ENCODE measurements at regions not wholly inside any gene's neighbourhood (a gene's known extent, or its start where the extent isn't known, plus 50 kb on each side); places are given as distances from the start of the nearest gene placed in this dataset.
"Not testable (repeated sequence)": the region's sequence is repeated elsewhere in the genome, so short reads cannot be mapped to it uniquely, and the experiment has no call there.

DNA sequence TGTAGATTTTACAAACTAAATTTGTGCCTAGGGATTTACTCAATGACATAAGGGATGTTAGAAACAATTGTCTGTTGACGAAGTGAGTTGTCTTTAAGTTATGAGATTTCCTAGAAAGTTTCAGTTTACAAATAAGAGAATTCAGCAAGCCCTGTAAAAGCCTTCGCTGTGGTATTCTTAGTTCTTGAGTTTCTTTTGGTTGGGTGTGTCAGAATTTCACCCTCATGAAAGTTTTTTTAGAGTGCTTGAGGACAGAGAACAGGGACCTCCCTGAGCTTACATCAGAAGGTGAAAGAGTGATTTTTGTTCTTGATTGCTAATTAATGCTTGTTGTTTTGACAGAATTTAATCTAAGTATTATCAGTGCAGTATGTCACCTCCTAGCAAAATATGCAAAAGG is 2628.2 kb downstream of the ARAP2 start:
- no peak for DNase-seq

DNA sequence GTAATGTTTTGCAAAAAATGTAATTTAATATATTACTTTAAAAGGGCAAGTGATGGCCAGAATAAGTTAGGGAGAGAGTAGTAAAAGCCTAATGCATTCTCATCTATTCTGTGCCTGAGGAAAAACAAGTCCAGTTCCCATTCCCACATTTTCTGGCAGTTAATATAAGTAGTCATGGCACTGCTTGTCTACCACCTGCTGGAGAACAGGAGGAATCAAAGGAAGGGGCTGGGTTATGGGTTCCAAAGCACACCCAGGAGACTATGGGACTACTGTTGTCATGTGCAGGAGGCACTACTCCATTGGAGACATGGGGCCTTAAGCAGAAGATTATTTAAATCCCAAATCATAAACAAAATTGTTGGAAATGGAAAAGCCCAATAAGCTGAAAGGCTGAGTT is 2618.6 kb downstream of the ARAP2 start:
- DNase-seq: no peak

DNA sequence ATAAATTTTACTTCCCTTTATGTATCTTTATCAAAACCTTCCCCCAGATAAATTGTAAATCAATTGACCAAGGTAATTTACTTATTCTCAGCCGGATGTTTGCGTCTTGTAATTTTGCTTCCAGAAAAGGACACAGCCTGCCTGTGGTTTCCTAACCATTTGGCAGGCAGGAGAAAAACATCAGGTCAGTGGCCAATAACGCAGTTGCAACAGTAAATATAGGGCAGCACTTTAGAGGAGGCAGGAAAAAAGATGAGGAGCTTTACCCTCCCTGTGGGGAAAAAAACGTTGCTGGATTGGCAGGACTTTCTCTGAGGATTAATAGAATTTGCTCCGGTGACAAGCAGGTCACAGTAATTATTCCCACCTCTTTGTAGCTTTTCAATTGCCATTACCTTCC is 2618.1 kb downstream of the ARAP2 start:
- DNase-seq: no peak

DNA sequence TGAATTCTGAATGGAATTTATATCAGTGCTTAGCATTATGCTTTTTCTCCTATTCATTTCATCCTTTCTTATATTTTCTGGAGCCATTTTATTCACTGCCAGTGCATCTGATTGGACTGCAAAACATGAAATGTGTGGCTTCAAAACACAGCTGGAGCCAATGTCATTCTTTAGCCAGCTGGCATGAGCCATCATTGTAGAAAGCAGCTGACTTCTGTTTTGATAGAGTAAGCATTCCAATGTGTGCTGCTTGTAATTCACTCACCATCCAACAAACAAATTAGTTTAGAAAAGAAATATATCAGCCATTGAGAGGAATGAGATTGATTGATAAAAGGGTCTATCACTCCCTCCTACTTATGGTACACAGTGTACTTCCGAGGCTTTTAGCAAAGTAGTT is 2616.0 kb downstream of the ARAP2 start:
- DNase-seq: no peak

DNA sequence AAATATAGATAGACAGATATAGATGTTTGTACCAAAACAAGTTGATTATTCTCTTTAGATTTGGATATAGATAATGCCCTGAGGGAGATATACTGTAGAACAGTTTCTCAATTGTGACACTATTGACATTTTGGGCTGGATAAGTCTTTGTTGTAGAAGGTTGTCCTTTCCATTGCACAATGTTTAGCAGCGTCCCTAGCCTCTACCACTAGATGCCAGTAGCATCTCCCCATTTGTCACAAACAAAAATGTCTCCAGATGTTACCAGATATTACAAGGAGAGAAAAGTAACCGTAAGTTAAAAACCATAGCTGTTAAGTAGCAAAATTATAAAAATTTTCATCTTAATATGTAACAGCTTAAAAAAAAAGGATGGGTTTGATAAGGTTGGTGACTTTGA is 2595.3 kb downstream of the ARAP2 start:
- DNase-seq: no peak

DNA sequence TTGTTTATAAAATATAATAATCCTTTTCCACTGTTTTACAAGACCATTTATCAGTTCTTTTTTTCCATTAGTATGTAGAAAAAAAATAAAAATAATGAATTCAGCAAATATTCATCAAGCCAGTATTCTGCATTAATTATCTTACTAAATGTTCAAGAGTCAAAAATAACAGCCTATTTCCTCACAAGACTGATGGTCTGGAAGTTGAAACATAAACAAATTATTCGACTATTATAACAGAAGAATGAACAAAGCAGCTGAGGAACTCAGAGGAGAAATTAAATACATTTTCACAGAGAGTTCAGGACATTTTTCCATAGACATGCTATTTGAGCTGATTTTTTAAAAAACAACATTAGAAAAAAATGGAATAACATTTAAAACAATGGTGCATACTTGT is 2594.8 kb downstream of the ARAP2 start:
- no peak for DNase-seq

DNA sequence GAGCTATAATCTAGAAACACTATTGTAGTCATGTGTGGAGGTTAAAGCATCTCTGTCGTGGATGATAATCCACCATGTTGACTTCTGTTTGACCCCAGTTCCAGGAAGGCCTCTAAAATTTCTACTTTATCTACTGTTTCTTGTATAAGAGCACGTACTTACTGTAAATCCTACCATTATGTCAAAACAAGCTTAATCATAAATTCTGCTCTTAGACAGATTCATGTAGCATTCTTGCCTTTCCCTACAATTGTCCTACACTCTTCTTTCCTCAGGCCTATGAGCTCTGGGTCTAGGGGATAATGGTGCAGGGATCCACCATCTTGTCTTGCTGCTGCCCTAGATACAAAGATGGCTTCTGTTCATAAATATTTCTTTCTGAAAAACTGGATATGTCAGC is 2594.3 kb downstream of the ARAP2 start:
- DNase-seq: no peak

DNA sequence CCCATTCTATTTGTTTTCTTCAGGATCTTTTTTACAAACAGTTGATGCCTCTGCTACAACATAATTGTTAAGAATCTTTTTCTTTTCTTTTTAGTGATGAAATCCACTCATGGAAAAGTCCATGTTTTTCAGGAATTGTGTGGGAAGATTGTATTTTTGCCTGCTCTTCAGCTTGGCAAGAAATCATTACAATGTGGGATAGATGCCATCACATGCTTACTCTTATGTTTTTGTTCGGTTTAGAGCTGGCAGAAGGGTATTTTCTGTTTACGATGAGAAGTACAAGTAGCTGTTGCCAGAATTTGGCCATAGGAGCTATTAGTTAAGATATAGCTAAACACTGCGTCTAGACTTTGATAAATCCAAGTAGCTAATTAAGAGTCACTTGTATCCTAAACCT is 2585.3 kb downstream of the ARAP2 start:
- DNase-seq: no peak

DNA sequence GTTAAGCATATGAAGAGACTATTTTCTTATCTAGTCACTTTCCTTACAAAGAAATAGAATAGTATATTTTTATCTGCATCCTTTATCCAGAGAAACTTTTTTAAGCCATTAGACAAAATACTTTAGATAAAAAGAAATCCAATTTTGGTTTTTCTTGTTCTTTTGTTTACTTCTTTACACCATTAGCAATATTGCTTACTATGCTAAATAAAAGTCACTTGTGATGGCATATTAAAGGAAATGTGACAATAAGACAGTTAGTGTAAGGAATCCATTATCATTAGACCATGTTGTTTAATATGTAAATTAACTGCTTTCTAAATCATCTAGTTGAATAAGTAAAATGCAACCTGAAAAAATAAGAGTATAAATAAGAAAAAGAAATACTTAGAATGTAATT is 2582.7 kb downstream of the ARAP2 start:
- DNase-seq: no peak

DNA sequence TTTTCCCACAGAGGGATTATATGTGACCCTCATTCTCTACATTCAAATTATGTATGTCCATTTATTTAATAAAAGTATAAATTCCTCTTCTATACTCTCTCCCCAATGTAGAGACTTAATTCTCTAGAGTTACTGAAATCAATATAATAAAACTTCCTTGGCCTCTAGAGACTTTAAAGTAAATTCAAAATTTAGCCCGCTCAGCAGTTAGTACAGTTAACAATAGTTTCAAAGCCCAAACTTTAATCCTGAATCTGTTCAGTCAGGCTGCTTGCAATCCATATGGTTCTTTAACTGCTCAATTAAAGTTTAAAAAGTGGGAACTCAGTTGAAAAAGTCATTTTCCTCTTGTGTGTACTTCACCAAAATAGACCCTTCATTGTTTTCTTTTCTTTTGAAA is 2558.4 kb downstream of the ARAP2 start:
- no peak for DNase-seq

DNA sequence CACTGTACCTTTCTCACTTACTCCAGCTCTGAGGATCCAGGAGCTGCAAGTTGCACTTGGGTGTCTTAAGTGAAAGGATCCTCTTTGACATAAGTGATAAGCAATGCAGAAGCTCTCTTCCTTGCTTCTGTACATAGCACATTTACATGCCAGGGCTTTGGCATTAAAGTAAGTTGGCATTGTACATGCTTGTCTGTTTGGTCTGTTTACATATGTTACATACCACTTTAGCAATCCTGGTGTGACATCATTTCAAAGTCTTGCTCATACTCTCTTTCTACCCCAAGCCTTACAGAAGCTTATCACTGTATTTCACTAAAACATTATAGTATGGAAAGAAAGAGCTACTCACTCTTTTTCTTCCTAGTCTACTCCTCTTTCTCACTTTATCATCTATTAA is 2548.3 kb downstream of the ARAP2 start:
- DNase-seq: no peak

DNA sequence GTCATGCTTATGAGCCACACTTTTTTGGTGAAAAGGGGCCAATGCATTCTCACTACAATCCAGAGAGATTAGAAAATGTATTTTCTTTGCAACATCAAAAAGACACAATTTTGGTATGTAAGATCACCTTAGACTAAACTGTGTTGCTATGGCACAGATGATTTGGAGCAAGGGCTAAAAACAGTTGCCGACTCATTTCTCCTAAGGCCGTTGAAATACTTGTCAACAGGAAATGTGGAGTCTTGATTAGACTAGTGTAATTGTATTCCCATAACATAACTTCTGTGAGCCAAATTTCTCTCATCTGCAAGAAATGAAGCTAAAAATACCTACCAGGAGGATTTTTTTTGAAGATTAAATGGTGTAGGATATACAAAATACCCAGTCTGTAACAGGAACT is 2547.7 kb downstream of the ARAP2 start:
- no peak for DNase-seq

DNA sequence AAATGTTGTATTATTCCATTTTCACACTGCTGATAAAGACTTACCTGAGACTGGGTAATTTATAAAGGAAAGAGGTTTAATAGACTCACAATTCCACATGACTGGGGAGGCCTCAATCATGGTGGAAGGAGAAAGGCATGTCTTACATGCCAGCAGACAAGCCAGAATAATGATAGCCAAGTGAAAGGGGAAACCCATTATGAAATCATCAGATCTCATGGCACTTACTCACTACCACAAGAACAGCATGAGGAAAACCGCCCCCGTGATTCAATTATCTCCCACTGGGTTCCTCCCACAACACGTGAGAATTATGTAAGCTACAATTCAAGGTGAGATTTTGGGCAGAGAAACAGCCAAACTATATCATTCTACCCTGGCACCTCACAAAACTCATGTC is 2535.1 kb downstream of the ARAP2 start:
- no peak for DNase-seq

DNA sequence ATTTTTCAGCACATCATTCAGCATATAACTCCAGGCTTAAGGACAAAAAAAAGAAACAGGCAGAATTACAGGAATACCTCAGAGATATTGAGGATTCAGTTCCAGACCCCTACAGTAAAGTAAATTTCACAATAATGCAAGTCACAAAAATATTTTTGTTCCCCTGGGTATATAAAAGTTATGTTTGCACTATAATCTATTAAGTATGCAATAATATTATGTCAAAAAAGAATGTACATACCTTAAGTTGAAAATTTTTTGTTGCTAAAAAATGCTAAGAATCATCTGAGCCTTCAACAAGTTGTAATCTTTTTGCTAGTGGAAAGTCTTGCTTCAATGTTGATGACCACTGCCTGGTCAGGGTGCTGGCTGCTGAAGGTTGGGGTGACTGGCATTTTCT is 2532.5 kb downstream of the ARAP2 start:
- DNase-seq: no peak

DNA sequence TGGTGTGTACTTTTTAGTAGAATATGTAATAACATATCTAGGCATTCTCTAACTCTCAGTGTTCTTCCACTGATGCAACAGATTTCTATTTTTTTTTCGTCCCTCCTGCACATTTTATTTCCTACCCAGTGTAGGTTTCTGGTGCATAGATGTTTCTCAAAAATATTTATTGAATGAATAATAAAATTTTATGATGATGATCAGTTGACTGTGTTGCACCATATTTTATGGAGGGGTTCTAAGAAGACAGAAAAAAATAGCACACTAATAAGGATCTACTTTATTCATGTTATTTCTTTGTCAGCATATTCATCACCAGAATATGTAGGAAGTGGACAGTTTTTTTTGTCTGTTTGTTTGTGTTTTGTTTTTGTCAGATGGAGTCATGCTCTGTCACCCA is 2529.3 kb downstream of the ARAP2 start:
- no peak for DNase-seq

DNA sequence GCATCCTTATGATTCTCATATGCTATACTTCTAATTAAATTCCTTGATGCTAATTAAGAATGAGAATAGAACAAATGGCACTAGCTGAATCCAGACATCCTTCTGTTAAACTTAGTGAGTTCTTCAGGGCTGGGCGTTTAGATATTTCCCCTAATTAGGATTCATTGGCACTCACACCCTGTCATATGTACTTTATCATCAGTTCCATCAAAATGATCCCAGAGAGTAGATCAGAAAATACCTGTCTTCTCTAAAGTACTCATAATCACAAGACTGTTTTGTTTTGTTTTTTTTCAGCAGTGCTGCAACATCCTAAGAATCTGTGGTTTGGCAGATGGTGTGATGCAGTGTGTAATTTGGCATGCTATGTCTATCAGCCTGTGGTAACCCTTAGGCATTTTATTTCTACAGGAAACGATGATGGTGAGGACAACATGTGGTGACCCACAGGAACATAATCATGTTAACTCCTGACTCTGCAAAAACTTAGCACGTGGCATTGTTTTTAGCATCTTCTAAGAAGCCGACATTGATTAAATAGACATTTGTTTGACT is 2528.4 kb downstream of the ARAP2 start:
- DNase-seq: no peak

DNA sequence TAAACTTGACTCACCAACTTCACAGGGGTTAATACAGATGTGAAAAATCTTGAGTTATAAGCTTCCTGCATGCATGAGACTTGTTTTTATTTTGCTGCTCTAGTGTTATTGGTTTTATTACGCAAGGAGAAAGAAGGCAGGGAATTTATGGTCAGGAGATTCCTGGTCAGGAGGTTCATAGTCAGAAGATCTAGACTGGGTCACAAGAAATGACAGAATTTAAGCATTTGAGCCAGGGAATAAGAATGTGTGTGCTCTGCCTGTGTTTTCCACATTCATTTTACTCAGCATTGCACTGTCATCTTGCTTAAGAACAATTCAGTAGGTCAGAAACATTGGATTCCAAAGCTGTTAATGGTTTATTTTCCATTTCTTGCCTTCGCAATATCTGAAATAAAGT is 2522.1 kb downstream of the ARAP2 start:
- no peak for DNase-seq

DNA sequence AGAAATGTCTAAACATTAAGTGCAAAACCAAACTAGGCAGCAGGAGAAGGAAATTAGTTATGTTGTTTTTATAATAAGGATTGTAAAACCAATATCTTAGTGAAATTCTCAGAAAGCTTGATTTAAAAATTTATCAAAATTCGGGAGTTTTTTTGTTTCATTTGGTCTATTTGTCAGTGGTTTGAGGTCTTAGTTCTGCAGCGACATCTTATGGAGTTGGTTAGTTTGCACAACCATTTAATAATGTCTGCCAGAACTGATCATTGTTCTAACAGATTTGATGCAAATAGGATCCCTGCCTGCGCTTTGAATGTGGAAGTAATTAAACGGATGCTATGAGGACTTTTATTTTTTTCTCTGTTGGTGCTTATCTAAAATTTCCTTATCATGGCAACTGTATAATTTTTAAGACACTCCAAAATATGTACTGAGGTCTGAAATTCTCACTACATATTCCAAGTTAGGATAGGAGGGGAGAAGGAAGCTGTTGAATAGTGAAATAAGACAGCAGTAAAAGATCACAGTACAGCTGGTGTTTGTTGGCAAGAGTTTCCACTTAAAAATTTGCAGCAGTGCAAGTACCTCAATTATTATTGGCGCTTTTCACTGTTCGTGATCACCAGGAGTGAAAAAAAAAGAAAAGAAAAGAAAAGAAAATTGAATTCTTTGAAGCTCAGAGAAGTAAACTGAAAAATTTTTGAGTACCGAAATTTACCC is 2521.4 kb downstream of the ARAP2 start:
- no peak for DNase-seq

DNA sequence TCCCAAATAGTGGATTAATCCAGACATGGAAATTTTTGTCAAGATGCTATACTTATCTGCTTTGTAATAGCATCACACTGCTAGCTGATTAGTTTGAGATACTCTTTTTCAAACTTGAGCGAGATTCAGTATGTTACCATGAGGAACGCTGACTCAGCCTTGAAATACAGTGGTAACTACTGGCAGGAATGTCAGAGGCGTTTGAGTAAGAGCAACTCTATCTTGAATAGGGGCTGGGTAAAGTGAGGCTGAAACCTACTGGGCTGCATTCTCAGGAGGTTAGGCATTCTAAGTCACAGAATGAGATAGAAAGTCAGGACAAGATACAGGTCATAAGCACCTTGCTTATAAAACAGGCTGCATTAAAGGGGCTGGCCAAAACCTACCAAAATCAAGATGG is 2519.6 kb downstream of the ARAP2 start:
- DNase-seq: no peak

DNA sequence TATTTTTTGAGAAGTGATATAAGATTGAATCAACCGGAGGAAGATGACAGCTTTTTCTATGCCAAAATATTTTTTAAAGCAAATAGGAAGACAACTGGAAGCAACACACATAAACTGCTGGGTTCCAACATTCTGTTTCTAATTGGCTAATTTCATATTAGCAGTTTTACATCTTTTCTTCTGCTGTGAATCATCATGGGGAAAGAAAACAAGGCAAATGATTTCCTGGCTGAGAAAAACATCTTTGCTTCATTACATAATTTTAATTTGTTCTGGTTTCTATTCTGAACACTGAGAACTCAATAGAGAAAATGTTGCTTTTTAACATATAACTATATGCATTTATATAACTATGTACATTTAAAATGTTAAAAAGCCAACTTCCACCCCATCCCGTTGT is 2518.5 kb downstream of the ARAP2 start:
- no peak for DNase-seq

DNA sequence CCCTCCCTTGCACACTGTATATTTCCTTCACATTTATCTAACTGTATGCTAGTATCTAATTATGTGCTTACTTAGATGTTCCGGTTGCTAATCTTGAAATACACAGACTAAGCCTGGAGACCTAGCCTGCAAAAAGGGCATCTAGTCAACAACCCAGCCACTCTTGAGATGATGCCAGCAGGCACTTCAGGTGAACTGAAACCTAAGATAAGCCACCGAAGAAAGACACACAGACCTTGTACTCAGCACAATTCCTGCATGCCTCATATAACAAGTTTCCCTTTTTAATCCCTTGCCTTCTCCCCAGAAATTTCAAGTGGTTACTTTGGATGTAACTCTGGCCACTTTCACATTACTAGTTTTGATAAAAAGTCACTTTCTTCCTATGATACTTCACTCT is 2506.6 kb downstream of the ARAP2 start:
- no peak for DNase-seq

DNA sequence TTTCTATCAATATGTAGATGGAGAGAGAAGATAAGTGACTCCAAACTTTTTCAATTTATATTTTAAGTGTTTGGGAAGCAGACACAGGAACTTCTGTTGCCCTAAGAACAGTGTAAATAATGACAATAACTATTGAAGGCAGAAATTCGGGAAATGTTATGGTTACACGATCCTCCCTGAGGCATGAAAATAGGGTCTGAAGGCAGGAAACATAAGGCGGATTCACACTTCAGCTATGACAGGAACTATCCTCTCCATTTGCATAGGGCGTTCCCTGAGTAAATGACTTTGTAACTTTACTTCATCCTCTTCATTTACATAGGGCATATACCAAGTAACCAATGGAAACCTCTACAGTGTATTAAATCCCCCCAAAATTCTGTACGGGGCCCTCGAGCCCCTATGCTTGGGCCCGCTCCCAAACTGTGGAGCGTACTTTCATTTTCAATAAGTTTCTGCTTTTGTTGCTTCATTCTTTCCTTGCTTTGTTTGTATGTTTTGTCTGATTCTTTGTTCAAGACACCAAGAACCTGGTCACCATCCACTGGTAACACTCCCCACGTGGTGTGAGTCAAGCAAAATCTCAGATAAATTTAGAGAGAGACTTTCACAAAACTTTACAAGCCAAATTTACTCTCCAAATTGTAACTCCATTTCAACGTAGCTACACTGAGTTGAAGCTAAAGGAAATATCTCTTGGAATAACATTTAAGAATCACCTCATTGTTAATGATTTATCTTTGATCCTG is 2504.3 kb downstream of the ARAP2 start:
- DNase-seq: no peak

DNA sequence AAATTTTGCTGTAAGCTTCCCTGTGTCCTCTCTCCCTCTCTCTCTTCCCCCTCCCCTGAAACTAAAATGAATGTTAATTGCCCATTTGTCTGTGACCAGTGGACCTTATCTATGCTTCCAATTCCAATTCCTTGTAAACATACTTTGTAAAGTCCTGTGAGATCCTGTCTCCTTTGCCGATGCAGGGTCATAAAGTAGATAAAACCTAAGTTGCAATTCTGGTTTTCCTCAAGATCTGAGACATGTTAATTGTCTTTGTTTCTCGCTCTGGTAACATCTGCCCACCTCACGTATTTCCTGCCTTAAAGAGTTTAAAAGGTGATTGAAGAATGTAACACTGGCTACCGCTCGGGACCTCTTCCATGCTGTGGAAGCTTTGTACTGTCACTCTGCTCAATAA is 2503.4 kb downstream of the ARAP2 start:
- not testable (repeated sequence) for DNase-seq

DNA sequence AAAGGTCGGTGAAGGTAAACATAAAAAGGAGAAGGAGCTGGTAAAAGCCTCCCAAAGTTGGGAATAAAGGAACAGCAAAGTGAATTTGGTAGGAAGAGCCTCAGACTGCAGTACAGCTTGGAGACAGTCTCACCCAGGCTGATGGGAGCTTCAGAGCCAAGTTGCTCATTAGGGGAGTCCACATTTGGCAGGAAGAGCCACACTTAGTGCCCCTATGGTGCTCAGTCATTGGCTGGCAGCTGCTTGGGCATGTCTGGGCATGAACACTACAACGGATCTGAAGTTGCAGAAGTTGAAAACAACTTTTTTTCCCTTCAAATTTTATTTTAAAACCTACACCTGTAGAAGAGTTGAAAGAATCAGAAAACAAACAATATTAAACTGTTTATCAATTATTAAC is 2497.3 kb downstream of the ARAP2 start:
- no peak for DNase-seq

DNA sequence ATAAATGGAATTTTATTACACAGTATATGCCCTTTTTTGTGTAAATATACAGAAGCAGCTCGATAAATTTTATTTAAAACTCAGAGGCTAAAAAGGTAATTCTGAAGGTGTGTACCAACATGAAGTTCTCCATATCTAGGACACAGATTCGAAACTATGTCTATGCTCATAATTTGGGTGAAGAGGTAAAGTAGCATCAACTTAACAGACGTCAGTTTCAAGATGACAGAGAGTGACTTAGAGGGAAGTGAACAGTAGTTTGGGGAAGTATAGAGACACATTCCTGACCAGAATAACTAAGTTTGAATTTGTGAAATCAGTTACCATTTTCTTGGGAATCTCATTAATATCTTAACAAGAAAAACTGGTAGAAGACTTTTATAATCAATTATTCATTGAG is 2493.3 kb downstream of the ARAP2 start:
- DNase-seq: no peak
